ENCODE measurements at regions not wholly inside any gene's neighbourhood (a gene's known extent, or its start where the extent isn't known, plus 50 kb on each side); places are given as distances from the start of the nearest gene placed in this dataset.

DNA sequence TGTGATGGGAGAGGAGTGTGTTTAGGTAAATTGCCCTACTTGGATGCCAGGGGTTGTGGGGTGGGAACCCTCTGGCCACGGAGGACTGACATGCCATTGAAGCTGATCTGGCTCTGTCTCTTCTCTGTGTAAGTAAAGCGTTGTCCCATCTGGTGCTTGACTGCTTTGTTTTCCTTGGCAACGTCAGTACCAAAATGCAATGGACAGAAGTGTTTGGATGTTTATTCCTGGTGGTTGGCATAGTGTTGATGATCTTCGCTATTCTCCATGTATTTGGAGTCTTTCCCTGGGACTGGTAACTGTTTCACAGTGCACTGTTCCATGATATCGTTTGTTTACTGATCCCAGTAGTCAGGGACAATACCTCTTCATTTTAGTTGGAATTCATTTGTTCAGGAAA is 130.5 kb upstream of the MCTP2 start (continued):
- TF ChIP-seq, protein P1, sequence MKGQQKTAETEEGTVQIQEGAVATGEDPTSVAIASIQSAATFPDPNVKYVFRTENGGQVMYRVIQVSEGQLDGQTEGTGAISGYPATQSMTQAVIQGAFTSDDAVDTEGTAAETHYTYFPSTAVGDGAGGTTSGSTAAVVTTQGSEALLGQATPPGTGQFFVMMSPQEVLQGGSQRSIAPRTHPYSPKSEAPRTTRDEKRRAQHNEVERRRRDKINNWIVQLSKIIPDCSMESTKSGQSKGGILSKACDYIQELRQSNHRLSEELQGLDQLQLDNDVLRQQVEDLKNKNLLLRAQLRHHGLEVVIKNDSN (CRISPR knock-in tag; IDR thresholded peaks at IDR 0.05): no peak
- TF ChIP-seq ZNF263 (CRISPR knock-in tag; IDR thresholded peaks at IDR 0.05; ENCODE audit: low read depth) (no peak), ZNF416 (CRISPR knock-in tag; IDR thresholded peaks at IDR 0.05) (no peak), ZBTB21 (CRISPR knock-in tag; IDR thresholded peaks at IDR 0.05; ENCODE audit: borderline replicate concordance) (no peak), SP1 (CRISPR knock-in tag; conservative IDR thresholded peaks at IDR 0.05) (no peak), FOXJ3 (CRISPR knock-in tag; IDR thresholded peaks at IDR 0.05; ENCODE audit: borderline replicate concordance) (no peak), JUN (CRISPR knock-in tag; IDR thresholded peaks at IDR 0.05) (no peak), TCF7 (CRISPR knock-in tag; IDR thresholded peaks at IDR 0.05; ENCODE audit: low read depth) (no peak), ZNF121 (CRISPR knock-in tag; IDR thresholded peaks at IDR 0.05) (no peak), ZNF671 (CRISPR knock-in tag; IDR thresholded peaks at IDR 0.05) (no peak)
- TF ChIP-seq, protein P2, sequence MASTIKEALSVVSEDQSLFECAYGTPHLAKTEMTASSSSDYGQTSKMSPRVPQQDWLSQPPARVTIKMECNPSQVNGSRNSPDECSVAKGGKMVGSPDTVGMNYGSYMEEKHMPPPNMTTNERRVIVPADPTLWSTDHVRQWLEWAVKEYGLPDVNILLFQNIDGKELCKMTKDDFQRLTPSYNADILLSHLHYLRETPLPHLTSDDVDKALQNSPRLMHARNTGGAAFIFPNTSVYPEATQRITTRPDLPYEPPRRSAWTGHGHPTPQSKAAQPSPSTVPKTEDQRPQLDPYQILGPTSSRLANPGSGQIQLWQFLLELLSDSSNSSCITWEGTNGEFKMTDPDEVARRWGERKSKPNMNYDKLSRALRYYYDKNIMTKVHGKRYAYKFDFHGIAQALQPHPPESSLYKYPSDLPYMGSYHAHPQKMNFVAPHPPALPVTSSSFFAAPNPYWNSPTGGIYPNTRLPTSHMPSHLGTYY (CRISPR knock-in tag; IDR thresholded peaks at IDR 0.05): no peak
- TF ChIP-seq, protein P3, sequence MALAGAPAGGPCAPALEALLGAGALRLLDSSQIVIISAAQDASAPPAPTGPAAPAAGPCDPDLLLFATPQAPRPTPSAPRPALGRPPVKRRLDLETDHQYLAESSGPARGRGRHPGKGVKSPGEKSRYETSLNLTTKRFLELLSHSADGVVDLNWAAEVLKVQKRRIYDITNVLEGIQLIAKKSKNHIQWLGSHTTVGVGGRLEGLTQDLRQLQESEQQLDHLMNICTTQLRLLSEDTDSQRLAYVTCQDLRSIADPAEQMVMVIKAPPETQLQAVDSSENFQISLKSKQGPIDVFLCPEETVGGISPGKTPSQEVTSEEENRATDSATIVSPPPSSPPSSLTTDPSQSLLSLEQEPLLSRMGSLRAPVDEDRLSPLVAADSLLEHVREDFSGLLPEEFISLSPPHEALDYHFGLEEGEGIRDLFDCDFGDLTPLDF (CRISPR knock-in tag; IDR thresholded peaks at IDR 0.05): no peak
- TF ChIP-seq, protein P4, sequence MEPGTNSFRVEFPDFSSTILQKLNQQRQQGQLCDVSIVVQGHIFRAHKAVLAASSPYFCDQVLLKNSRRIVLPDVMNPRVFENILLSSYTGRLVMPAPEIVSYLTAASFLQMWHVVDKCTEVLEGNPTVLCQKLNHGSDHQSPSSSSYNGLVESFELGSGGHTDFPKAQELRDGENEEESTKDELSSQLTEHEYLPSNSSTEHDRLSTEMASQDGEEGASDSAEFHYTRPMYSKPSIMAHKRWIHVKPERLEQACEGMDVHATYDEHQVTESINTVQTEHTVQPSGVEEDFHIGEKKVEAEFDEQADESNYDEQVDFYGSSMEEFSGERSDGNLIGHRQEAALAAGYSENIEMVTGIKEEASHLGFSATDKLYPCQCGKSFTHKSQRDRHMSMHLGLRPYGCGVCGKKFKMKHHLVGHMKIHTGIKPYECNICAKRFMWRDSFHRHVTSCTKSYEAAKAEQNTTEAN (CRISPR knock-in tag; IDR thresholded peaks at IDR 0.05): no peak
- TF ChIP-seq, protein P5, sequence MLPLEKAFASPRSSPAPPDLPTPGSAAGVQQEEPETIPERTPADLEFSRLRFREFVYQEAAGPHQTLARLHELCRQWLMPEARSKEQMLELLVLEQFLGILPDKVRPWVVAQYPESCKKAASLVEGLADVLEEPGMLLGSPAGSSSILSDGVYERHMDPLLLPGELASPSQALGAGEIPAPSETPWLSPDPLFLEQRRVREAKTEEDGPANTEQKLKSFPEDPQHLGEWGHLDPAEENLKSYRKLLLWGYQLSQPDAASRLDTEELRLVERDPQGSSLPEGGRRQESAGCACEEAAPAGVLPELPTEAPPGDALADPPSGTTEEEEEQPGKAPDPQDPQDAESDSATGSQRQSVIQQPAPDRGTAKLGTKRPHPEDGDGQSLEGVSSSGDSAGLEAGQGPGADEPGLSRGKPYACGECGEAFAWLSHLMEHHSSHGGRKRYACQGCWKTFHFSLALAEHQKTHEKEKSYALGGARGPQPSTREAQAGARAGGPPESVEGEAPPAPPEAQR (CRISPR knock-in tag; IDR thresholded peaks at IDR 0.05): no peak

DNA sequence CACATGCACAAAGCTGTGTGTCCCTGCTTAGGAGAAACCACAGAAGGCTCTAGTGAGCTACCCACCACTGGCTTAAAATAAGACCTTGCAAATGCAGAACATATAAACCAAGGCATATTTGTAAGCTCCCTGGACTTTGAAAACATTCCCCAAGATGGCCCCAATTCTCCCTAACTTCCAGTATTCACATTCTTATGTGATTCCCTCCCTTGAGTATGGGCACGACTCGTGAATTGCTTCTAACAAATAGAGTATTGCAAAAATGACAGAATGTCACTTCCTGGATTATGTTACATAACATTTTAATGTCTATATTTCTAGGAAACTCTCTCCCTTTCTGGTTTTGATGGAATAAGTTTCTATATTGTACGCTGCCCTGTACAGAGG is 131.8 kb upstream of the MCTP2 start:
- 0 out of 2 replicates have a peak, but pooled peaks cover 2% of the 10 kb centered on the region for H3K36me3 Mint-ChIP-seq
- TF ChIP-seq ZNF138 (CRISPR knock-in tag; conservative IDR thresholded peaks at IDR 0.05) (no peak), IRF2 (CRISPR knock-in tag; IDR thresholded peaks at IDR 0.05; ENCODE audit: borderline replicate concordance, low read depth) (no peak), MXD4 (CRISPR knock-in tag; IDR thresholded peaks at IDR 0.05; ENCODE audit: borderline replicate concordance) (no peak), ZNF416 (CRISPR knock-in tag; IDR thresholded peaks at IDR 0.05) (no peak), TP53 (CRISPR knock-in tag; IDR thresholded peaks at IDR 0.05) (no peak), KAT7 (CRISPR knock-in tag; IDR thresholded peaks at IDR 0.05; ENCODE audit: borderline replicate concordance) (no peak), NFATC4 (CRISPR knock-in tag; IDR thresholded peaks at IDR 0.05) (no peak), NR2C2 (CRISPR knock-in tag; IDR thresholded peaks at IDR 0.05) (no peak)
- TF ChIP-seq, protein P6, sequence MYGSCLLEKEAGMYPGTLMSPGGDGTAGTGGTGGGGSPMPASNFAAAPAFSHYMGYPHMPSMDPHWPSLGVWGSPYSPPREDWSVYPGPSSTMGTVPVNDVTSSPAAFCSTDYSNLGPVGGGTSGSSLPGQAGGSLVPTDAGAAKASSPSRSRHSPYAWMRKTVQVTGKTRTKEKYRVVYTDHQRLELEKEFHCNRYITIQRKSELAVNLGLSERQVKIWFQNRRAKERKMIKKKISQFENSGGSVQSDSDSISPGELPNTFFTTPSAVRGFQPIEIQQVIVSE (CRISPR knock-in tag; IDR thresholded peaks at IDR 0.05; ENCODE audit: borderline replicate concordance): no peak
- TF ChIP-seq, protein P7, sequence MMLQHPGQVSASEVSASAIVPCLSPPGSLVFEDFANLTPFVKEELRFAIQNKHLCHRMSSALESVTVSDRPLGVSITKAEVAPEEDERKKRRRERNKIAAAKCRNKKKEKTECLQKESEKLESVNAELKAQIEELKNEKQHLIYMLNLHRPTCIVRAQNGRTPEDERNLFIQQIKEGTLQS (CRISPR knock-in tag; conservative IDR thresholded peaks at IDR 0.05): no peak
- H3K4me3 Mint-ChIP-seq: no peak overlapping the region
- ChIA-PET POLR2A (no interaction called here), CTCF (interaction anchor here (1.7 kb wide), 1 partner anchor 20 kb away, joined by 7 read pairs; no protein-coding TSS in a partner anchor)
- DNase-seq (ENCODE audit: low spot score): no peak
- peaks cover 6% of the 10 kb centered on the region for H3K4me1 Mint-ChIP-seq
- peaks cover 12% of the 10 kb centered on the region for H3K9me3 Mint-ChIP-seq
- H3K27ac Mint-ChIP-seq: no peak overlapping the region
- ATAC-seq: no peak
- H3K27me3 Mint-ChIP-seq (ENCODE audit: low read depth): no peaks in the 10 kb centered on the region; the same call in 1 of the 2 replicates
